GM12891 (cell line): ENCODE measurements at regions not wholly inside any gene's neighbourhood (a gene's known extent, or its start where the extent isn't known, plus 50 kb on each side); places are given as distances from the start of the nearest gene placed in this dataset.

Experiments
- POLR2A ChIP-seq: IDR thresholded peaks from 2 replicates; pipeline ENCODE4 v1.6.1; 2011; ENCODE audit warnings: low read depth, low read length, control low read depth
- POLR2AphosphoS5 ChIP-seq: IDR thresholded peaks from 2 replicates; pipeline ENCODE4 v1.6.1; 2011; ENCODE audit warnings: low read depth, low read length, control low read depth
- SPI1 ChIP-seq: IDR thresholded peaks from 2 replicates; pipeline ENCODE4 v1.6.1; 2011; ENCODE audit warnings: low read depth, low read length, control low read depth
- TAF1 ChIP-seq: IDR thresholded peaks from 2 replicates; pipeline ENCODE4 v1.6.1; 2011; ENCODE audit warnings: low read depth, low read length, control low read depth

- TF ChIP-seq POLR2A (no peak), TAF1 (no peak), POLR2AphosphoS5 (no peak), SPI1 (no peak)
These were observed 505.5 kb downstream of the MAT2B start for GRCh38 chr5:164010900-164011299.
